Stimulated activated CD8-positive, alpha-beta memory T cell treated with anti-CD3 and anti-CD28 coated beads, Interleukin-4, amount 100 ng/mL, for 48 hours (primary cell): ENCODE measurements at regions not wholly inside any gene's neighbourhood (a gene's known extent, or its start where the extent isn't known, plus 50 kb on each side); places are given as distances from the start of the nearest gene placed in this dataset.

Experiments
- DNase-seq: peaks from one replicate; pipeline ENCODE4 v3.0.0-alpha.2; 2020

DNA sequence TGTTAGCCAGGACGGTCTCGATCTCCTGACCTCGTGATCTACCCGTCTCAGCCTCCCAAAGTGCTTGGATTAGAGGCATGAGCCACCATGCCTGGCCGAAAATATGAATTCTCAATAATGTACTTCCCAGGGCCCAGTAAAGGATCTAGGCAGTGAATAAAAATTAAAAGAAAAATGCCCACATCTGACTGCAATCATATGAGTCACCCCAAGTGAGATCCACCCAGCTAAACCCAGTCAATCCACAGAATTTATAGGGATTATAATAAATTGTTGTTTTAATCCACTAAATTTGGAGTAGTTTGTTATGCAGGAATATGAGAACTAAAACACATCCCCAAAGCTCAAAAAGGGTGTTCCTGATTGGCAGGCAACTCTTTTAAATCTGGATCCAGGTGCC, 93.5 kb upstream of the STK39 start:
- DNase-seq, result no peak

DNA sequence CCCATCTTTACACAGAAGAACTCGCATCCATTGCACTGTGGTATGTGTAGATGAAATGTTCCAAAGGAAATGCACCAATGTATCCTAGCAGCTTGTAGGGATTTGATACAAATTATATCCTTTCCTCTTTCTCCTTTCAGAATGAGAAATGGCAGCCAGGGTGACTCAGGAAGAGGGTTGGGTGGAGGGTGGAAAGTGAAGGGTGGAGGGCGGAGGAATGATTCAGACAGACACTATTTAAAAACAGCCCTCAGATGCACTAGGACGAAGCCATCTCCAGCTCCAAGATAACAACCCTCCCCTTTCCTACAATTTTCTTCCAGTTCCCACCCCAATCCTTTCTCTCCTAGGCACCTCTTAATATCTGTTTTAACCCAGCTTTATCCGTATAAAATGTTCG, 96.2 kb upstream of the STK39 start:
- DNase-seq, result no peak

DNA sequence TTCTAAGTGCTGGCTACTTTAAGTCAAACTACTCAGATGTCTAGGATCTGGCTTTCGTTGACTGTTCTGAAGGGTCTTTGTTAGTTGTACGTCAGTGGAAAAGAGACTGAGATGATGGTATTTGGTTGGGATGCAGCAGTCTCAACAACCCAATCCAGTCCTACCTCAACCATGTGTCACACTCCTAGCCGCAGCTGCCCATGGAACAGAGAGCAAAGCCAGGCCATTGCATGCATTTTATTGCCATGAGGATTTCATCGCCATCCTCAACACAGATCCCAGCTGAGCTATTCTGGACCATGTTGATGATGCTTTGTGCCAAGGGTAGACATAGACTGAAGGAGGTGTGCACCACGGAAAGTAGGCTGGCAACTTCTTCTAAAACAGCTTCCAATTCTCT, 97.3 kb upstream of the STK39 start:
- no peak for DNase-seq

DNA sequence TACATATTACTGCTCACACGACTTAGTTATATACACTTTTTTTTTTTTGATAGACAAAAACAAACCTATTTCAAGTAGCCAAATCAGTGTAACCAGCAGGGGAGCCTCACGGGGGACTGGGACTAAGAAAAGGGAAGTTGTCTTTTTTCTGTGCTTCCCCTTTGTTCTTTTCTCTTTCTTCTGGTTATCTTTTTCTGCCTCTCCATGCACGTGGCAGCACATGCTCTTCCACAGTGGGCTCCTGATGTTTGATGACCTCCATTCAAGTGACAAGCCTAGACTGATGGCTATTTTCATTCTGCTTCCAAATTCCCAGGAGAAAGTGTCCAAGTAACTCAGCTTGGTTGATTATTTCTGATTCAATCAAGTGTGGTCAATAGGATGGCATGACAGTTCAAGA, 98.2 kb upstream of the STK39 start:
- no peak for DNase-seq

DNA sequence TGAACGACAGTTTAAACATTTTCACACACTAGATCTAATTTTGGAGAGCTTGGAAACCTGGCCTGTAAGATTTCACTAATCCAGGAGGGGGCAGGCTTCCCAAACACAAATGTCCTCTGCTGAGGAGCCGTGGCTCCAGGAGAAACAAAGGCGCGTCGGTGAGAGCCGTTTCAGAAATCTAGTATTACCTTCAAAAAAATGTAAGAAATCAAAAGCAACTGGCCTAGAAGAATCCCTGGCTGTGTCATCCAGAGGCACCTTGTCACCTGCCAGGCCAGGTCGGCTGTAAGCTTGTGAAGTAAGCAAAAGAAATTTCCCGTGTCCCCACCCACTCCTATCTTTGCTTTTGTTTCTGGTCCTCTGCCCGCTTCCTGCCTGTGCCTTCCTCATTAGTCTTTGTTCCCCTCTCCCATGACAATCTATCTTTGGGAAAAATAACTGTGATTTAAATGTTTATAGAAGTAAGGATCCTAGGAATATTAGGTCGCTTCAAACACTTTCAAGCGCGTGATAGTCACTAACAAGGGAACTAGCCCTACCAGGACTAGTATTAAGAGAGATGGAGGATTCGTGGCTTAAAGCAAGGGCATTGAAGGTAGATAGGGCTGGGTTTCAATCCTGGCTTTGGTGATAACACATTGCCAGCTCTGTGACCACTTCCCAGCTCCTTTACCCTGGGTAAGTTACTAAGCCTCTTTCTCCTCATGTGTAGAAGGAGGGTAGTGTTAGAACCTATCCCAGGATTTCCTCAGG, 99.5 kb upstream of the STK39 start:
- DNase-seq, result peak; percentile 77

DNA sequence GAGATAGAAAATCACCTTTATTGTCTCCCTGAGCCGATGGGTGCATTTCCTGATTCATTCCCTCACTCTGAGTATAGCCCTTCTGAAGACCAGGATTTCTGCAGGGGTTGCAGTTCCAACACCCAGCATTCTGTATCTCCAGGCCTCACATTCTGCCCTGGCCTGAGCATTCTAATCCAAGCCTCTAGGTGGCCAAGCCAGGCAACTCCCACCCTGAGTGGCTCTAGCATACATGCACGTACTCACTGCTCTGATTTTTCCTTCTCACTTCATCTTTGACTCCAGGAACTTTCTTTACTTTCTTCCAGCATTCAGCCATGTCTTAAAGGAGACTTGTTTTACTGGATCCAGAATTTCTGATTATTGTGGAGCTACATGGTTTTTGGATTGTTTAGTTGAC, 100.7 kb upstream of the STK39 start:
- no peak for DNase-seq

DNA sequence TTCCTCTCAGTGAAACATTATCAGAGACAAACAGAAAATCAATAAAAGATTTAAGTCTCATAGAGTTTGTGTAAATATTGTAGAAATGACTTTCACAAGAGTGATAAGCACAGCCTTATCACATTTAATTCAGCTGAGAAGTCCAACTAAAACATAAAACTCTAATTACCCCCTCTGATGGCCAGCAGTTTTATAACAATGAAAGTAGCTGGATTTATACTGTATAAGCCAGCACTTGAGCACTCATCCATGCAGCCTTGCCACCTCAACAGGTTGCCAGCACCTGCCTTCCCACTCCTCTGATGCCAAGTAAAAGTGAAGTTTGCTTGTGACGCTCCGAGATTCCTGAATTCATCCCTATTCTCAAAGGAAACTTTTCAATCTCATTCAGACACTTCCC, 103.0 kb upstream of the STK39 start:
- DNase-seq, result no peak

DNA sequence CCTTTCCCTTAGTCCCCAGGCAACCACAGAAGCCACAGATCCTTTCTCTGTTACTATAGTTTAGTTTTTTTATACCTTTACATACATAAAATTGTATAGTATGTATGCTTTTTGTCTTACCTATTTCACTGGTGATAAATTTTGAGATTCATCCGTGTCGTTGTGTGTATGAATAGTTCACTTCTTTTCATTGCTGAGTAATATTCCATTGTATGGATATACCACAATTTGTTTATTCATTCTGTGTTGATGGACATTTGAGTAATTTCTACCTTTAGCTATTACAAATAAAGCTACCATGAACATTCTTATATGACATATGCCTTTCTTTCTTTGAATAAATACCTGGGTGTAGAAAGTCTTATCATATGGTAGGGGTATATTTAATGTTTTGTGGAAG, 102.8 kb upstream of the CERS6 start:
- DNase-seq, result no peak

DNA sequence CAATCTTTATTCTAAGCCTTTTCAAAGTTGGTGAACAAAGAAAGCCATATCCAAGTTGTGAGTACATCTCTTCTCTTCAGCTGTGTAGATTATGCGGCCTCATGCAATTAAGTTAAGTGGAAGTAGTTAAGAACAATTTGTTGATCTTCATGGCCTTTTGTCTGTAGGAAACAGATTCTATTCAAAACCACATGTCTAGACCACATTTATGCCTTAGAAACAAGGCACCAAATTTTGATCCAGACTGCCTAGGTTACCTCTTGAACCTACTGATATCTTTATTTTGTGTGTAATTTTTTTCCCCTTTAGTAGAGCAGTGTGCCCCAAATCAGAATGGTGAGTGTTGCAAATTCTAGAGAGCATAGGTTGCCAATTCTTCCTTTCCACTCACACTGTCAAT, 101.6 kb upstream of the CERS6 start:
- no peak for DNase-seq

DNA sequence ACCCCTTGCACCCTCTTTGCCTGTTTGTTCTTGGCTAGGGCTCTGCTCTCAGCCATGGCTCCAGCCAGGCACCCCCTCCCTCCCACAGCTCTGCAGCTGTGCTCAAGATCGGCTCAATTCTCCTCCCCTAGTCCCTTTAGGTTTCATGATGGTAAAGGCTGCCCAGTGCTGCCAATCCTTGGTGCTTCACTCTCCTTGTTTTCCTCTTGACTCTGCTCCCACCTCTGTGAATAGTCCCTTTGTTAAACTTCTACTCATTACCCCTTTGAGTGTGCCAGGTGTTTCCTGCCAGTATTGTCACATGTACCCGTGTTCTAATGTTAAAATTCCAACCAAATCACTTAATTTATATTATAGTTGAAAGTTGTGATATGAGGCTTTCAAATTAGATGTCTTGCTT, 101.0 kb upstream of the CERS6 start:
- no peak for DNase-seq

DNA sequence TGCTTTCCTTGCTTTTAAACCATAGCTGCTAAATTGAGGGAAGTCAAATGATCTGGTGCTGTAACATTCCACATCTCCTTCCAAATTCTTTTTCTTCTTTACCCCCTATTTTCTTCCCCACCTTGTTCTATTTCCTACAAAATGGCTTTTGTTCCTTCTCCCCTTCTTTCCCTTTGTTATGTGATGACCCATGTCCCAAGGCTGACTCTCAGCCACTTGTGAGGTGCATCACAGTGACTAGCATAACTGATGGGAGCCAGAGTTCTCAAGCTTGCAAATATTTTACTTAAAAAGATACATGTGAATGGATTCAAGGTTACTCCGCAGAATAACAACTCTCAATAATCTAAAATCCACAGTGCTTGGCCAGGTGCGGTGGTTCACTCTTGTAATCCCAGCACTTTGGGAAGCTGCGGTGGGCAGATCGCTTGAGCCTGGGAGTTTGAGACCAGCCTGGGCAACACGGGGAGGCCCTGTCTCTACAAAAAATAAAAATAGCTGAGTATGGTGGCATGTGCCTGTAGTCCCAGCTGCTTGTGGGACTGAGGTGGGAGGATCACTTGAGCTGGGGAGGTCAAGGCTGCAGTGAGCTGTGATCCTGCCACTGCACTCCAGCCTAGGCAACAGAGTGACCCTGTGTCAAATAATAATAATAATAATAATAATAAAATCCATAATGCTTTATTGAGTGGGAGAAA, 100.1 kb upstream of the CERS6 start:
- DNase-seq, result no peak

DNA sequence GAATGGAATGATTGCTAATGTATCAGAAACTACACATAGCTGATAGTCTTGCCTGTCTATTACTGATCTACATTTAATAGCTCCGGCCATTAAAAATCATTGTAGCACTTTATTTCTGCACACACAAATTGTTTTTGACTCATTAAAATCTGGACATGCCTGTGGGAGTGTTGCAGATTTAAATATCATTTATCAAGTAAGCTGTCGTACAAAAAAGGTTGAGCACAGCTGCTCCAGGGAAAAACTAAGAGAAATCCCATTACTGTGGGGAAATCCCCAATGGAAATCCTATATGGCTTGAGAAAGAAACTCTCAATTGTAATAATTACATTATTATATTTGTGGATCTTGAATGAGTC, 99.6 kb upstream of the CERS6 start:
- no peak for DNase-seq

DNA sequence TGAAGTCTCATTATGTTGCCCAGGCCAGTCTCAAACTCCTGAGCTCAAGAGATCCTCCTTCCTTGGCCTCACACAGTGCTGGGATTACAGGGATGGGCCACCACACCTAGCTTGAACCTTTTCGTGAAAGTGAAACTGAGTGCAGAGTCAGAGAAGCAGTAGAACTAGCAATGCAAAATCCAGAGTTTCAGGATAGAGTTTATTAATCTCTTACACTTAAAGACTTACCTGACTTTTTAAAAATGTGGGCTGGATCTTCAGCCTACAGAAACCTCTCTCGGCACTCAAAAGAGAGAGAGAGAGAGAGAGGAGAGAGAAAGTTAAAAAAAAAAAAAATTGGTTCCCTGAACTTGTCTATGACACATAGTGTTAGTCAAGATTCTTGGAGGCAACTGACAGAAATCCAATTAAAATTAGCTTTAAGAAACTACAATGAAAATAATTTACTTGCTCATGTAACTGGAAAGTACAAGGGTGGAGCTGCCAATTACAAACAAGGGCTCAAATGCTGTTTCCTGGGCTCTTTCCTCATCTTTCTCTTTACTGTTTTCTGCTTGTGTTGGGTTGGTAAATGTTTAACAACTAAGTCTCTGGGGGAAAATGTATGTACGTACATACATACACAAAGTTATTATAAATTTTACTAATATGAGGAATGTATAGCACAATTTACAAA, 98.1 kb upstream of the CERS6 start:
- no peak for DNase-seq

DNA sequence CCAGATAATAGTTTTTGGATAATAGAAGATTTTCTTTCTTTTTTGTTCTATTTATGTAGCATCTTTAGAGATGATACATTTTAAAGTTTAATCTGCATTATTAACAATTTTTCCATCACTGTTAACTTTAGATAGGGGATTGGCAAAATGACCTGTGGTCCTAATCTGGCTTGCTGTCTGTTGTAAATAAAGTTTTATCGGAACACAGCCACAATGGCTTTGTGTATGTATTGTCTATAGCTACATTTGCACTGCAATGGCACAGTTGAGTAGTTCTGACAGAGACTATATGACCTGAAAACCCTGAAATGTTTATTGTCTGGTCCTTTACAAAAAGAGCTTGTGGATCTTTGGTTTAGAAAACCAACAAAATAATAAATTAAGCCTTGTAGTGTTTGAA, 97.0 kb upstream of the CERS6 start:
- no peak for DNase-seq

DNA sequence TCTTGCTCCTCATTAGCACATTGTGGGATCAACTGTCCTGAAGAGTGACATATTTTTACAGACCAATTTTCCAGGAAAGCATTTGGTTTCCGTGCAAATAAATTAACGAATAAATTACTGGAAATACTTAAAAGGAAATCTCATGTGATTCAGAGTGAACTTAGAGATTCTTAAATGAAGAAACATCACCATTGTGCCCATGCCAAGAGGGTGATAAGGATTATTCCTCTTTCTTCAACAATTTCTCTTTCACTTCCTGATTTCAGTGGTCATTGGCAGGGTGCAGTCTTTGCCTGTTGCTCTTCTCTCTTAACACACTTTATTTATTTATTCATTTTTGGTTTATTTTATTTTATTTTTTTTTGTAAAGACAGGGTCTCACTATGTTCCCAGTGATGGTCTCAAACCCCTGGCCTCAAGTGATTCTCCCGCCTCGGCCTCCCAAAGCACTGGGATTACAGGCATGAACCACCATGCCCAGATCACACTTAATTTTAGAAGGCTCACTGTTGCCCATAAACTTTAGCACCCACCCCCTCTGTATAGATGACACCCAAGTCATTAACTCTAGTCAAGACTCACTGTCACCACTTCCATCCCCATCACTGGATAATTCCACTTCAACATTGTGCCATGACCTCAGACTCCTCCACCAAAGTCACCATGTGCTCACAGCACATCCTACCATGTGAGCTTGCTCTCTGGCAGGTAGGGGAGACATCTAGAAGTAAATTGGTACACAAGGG, 92.6 kb upstream of the CERS6 start:
- no peak for DNase-seq

DNA sequence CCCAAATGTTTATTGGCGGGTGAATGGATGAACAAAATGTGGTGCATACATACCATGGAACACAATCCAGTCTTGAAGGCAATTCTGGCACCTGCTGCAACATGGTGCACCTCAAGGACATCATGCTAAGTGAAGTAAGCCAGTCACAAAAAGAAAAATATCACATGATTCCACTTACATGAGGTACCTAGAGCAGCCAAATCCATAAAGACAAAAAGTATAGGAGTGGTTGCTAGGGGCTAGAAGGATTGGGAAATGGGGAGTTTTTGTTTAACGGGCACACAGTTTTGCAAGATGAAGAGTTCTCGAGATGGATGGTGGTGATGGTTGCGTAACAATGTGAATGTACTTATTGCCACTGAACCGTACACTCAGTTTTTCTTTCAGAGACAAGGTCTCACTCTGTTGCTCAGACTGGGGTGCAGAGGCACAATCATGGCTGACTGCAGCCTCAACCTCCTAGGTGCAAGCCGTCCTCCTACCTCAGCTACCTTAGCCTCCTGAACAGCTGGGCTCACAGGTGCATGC, 90.9 kb upstream of the CERS6 start:
- DNase-seq, result no peak

DNA sequence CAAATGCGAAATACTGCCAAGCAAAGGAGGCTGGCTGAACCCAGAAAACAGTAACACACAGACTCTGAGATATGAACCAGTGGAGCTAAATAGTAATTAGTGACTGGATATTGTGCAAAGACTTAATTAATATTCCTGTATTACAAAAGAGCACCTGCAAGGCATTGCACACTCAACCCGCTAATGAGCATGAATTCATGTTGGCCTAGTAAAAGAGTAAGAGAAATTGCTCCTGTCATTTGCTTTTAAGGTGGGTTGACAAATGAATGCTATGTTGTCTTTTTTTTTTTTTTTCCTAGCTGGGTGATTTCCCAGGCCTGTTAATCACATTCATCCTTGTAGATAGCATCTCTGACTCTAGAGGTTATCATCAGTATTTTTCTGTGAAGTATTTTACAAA, 87.0 kb upstream of the CERS6 start:
- no peak for DNase-seq

DNA sequence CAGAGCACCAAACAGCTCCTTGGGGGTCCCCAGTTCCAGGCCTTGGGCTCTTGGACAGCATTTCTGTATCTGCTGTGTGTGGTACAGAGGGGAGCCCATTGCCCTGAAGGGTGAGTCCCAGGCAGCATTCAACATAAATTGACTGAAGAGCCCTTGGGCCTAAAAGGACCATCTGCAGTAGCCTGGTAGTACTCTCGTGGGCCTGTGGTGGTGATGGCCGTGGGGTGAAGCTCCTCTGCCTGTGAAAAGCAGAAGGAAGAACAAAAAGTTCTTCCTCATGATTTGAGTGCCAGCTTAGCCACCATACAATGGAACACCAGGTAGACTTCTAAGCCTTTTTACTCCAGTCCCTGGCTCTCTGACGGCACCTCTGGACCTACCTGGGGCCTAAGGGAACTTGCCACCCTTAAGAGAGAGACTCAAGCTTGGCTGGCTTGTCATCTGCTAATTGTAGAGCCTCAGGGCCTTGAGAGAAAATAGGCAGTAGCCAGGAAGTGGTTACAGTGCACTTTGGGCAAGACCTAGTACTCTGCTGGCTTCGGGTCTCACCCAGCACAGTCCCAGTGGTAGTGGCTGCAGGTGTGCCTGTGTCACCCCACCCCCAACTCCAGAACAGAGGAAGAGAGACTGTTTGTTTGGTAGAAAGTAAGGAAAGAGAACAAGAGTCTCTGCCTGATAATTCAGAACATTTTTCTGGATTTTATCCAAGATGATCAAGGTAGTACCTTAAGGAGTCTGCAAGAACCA, 84.6 kb upstream of the CERS6 start:
- no peak for DNase-seq

DNA sequence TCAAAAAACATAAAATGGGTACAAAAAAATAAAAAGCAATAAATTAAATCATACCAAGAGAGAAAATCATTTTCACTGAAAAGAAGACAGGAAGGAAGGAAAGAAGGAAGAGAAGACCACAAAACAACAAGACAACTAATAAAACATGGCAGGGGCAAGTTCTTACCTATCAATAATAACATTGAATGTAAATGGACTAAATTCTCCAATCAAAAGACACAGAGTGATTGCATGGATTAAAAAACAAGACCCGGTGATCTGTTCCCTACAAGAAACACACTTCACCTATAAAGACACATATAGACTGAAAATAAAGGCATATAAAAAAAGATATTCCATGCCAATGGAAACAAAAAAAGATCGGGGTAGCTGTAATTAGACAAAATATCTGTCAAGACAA, 82.6 kb upstream of the CERS6 start:
- no peak for DNase-seq

DNA sequence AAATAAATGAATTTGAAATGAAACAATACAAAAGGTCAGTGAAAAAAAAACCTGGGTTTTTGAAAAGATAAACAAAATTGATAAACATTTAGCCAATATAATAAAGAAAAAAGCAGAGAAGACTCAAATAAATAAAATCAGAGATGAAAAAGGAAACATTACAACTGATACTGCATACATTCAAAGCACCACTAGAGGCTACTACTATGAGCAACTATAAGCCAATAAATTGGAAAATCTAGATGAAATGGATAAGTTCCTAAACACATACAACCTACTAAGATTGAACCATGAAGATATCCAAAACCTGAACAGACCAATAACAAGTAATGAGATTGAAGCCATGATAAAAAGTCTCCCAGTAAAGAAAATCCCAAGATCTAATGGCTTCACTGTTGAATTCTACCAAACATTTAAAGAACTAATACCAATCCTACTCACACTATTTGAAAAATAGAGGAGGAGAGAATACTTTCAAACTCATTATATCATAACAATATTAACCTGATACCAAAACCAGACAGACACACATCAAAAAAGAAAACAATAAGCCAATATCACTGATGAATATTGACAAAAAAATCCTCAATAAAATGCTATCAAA, 80.8 kb upstream of the CERS6 start:
- no peak for DNase-seq

DNA sequence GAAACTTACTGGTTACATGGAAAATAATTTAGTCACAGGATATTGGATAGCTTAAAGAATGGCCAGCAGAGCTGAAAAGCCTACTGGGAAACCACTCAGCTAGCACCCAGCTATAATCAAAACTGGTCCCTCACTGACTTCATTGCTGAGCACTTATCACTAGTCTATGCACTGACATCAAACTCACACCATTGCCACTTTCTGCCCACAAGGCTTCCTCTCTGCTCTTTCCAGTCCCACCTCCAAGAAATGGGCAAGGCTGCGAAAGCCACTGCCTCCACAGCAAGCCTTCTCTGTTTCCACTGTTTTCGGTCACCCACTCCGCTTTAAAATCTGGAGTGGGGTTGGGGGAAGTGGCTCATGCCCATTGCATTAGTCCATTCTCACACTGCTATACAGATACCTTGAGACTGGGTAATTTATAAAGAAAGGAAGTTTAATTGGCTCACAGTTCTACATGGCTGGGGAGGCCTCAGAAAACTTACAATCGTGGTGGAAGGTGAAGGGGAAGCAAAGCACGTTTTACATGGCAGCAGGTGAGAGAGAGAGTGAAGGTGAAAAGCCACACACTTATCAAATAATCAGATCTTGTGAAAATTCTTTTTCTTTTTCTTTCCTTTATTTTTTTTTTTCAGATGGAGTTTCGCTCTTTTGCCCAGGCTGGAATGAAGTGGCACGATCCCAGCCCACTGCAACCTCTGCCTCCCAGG, 77.0 kb upstream of the CERS6 start:
- peak; percentile 38 for DNase-seq

DNA sequence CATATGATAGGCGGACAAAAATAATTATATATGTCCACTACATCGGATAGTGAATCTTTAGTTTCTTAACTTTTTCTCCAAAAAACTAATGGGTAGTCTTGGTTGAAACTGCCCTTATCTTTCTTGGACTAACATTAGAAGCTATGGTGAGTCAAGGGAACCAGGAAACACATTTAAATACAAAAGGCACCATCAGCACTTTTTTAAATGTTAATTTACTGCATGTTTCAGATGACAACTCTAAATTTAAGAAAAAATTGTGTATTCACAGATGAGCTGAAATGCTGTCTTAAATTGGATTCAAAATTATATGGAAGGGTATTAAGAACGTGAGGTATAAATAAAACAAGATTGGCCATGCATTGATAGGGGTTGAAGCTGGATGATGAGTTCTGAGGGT, 75.6 kb upstream of the CERS6 start:
- no peak for DNase-seq
